ENCODE measurements at regions not wholly inside any gene's neighbourhood (a gene's known extent, or its start where the extent isn't known, plus 50 kb on each side); places are given as distances from the start of the nearest gene placed in this dataset.

- Histone ChIP-seq H3K9me3 (no peaks in the 10 kb centered on the region), H3K27me3 (replicated peaks in 1 of 7) (peaks cover 0 to 41% (median 0%) of the 10 kb centered on the region in 7 donors), H3K4me1 (no peaks in the 10 kb centered on the region), H3K4me3 (no peak overlapping the region), H3K36me3 (no peaks in the 10 kb centered on the region), H3K27ac (no peak overlapping the region)
- WGBS, 5 donors: 66 to 87% (median 76%) methylated on average over 8 to 9 of the region's 9 CpGs
- TF ChIP-seq CTCF (IDR thresholded peaks at IDR 0.05 in 8 of 11, conservative IDR thresholded peaks at IDR 0.05 in 3 of 11) (no peak), POLR2A (IDR thresholded peaks at IDR 0.05) (no peak), POLR2AphosphoS5 (IDR thresholded peaks at IDR 0.05) (no peak)
- intact Hi-C loops (cut with DNase I; ENCODE audit: low total_unique reads): no loop called here
- DNase-seq: no peak
These were observed 164.6 kb downstream of the ENGASE start for GRCh38 chr17:79239205-79239604.

- no peak for DNase-seq
- Histone ChIP-seq H3K36me3 (no peaks in the 10 kb centered on the region), H3K27me3 (replicated peaks in 1 of 7) (peaks cover 0 to 41% (median 0%) of the 10 kb centered on the region in 7 donors), H3K9me3 (peaks cover 0 to 3% (median 0%) of the 10 kb centered on the region in 8 donors), H3K4me1 (no peaks in the 10 kb centered on the region), H3K27ac (no peak overlapping the region), H3K4me3 (no peak overlapping the region)
- intact Hi-C loops (cut with DNase I; ENCODE audit: low total_unique reads): no loop called here
- WGBS, 5 donors: 62 to 86% (median 79%) methylated on average over 11 to 13 of the region's 13 CpGs
- TF ChIP-seq POLR2A (IDR thresholded peaks at IDR 0.05): no peak
- no peak for TF ChIP-seq CTCF (IDR thresholded peaks at IDR 0.05 in 8 of 11, conservative IDR thresholded peaks at IDR 0.05 in 3 of 11)
- no peak for TF ChIP-seq POLR2AphosphoS5 (IDR thresholded peaks at IDR 0.05)
These were observed 162.9 kb downstream of the ENGASE start for GRCh38 chr17:79237448-79238053.

DNA sequence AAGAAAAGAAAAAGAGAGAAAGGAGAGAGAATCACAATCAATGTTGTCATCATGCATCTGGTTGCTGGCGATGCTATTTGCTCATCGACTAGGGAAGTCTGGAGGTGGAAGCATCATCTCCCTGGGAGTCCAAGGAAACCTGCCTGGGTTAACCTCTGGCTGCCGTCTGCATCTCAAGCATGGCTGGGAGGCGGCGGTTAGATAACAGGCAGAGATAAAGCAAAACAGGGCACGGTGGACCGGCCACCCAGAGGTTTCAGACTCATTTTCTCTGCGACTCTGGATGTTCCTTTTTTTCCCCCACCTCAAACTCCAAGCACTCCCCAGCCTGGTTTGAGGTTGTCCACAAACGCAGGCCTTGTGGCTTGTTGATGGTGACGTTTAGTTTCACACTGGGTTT, 161.2 kb downstream of the ENGASE start:
- H3K9me3 ChIP-seq: peaks cover 0 to 4% (median 0%) of the 10 kb centered on the region in 8 donors
- H3K27me3 ChIP-seq (replicated peaks in 1 of 7): peaks cover 0 to 37% (median 0%) of the 10 kb centered on the region in 7 donors
- no peaks in the 10 kb centered on the region for H3K36me3 ChIP-seq
- H3K4me3 ChIP-seq: no peak overlapping the region
- WGBS, 5 donors: 49 to 66% (median 51%) methylated on average over 10 of the region's 10 CpGs
- DNase-seq: no peak
- intact Hi-C loops (cut with DNase I; ENCODE audit: low total_unique reads): no loop called here
- no peak overlapping the region for H3K27ac ChIP-seq
- H3K4me1 ChIP-seq: no peaks in the 10 kb centered on the region
- TF ChIP-seq POLR2AphosphoS5 (IDR thresholded peaks at IDR 0.05) (no peak), POLR2A (IDR thresholded peaks at IDR 0.05) (no peak), CTCF (IDR thresholded peaks at IDR 0.05 in 8 of 11, conservative IDR thresholded peaks at IDR 0.05 in 3 of 11) (no peak)

DNA sequence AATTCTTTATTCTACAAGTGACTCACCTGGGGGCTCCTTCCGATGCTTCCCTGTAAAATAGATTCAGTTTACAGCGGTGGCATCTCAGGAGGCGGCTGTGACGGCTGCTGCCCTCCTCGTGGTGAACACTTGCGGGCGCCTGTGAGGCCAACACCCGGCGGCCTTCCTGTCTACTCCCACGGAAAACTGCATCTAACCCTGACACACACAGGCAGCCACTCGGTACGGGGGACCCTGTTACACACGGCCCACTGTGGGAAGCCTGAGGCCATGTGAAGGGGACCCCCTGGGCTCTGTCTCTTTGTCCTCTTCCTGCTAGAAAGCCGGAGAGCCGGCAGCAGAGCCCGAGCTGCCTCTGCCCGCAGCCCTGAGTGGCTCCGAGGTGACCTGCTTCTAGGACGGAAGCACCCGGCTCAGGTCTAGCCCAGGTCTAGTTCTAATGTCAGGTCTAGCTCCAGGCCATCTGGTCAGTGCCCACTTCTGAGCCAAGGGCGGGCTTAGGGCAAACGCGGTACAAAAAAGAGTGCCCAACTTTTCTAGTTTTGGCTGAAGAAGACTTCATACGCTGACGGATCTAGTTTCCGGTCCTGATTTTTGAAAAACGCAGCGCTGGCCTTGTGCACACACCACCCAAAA, 159.4 kb downstream of the ENGASE start:
- H3K27me3 ChIP-seq (replicated peaks in 1 of 7): peaks cover 0 to 33% (median 0%) of the 10 kb centered on the region in 7 donors
- intact Hi-C loops (cut with DNase I; ENCODE audit: low total_unique reads): no loop called here
- TF ChIP-seq POLR2A (IDR thresholded peaks at IDR 0.05) (no peak), POLR2AphosphoS5 (IDR thresholded peaks at IDR 0.05) (no peak), CTCF (IDR thresholded peaks at IDR 0.05 in 8 of 11, conservative IDR thresholded peaks at IDR 0.05 in 3 of 11) (no peak)
- no peak for DNase-seq
- no peaks in the 10 kb centered on the region for H3K36me3 ChIP-seq
- no peak overlapping the region for H3K4me3 ChIP-seq
- no peaks in the 10 kb centered on the region for H3K4me1 ChIP-seq
- no peak overlapping the region for H3K27ac ChIP-seq
- H3K9me3 ChIP-seq: peaks cover 0 to 4% (median 0%) of the 10 kb centered on the region in 8 donors
- WGBS, 5 donors: 77 to 84% (median 79%) methylated on average over 25 to 28 of the region's 28 CpGs
